WTC11 (cell line): ENCODE measurements at regions not wholly inside any gene's neighbourhood (a gene's known extent, or its start where the extent isn't known, plus 50 kb on each side); places are given as distances from the start of the nearest gene placed in this dataset.
A peak's percentile ranks its signal among the peaks of the same experiment; 100 is the strongest.

ENCODE experiments used
- ATAC-seq: fragments of 200-7000 bp; cut with Tn5 transposase; 2 replicates; pipeline ENCODE4 v1.10.0; 2021; ENCODE audit warnings: mild to moderate bottlenecking, moderate library complexity
- CTCF ChIA-PET: fragments of 300-600 bp; sonication (Branson Sonifier 250); formaldehyde crosslinking; loops from one replicate; lab custom pipeline; 2021; ENCODE audit warnings: antibody characterized with exemption; lab: Charles Lee
- POLR2A ChIA-PET: fragments of 350-600 bp; sonication (Branson Sonifier 250); formaldehyde crosslinking; loops from one replicate; lab custom pipeline; 2021; ENCODE audit warnings: antibody characterized with exemption; lab: Charles Lee
- DNase-seq: peaks from one replicate; pipeline ENCODE4 v3.0.0; 2021; ENCODE audit warnings: low spot score
- H3K27ac Mint-ChIP-seq: 2 replicates; pipeline ENCODE4 v1.8.0; 2021; ENCODE audit warnings: mixed read lengths
- H3K27me3 Mint-ChIP-seq: 2 replicates; pipeline ENCODE4 v1.8.0; 2021; ENCODE audit warnings: low read depth, mild to moderate bottlenecking, moderate library complexity, mixed read lengths
- H3K36me3 Mint-ChIP-seq: 2 replicates; pipeline ENCODE4 v1.8.0; 2021; ENCODE audit warnings: mixed read lengths
- H3K4me1 Mint-ChIP-seq: 2 replicates; pipeline ENCODE4 v1.8.0; 2022; ENCODE audit warnings: mixed read lengths
- H3K4me3 Mint-ChIP-seq: 2 replicates; pipeline ENCODE4 v1.8.0; 2021; ENCODE audit warnings: mild to moderate bottlenecking, moderate library complexity, mixed read lengths
- H3K9me3 Mint-ChIP-seq: 2 replicates; pipeline ENCODE4 v1.8.0; 2021; ENCODE audit warnings: mixed read lengths
- ARID4B ChIP-seq: sonication (generic); formaldehyde crosslinking; IDR thresholded peaks from 2 replicates; pipeline ENCODE4 v1.8.0; 2023; ENCODE audit warnings: missing genetic modification reagents, mild to moderate bottlenecking, borderline replicate concordance
- ATF6 ChIP-seq: sonication (generic); formaldehyde crosslinking; IDR thresholded peaks from 2 replicates; pipeline ENCODE4 v1.8.1; 2023; ENCODE audit warnings: mild to moderate bottlenecking, missing genetic modification reagents
- EMX1 ChIP-seq: fragments of 250-450 bp; sonication (Bioruptor Pico); IDR thresholded peaks from 2 replicates; pipeline ENCODE4 v1.8.0; 2021; ENCODE audit warnings: mild to moderate bottlenecking
- FOXP1 ChIP-seq: sonication (generic); formaldehyde crosslinking; IDR thresholded peaks from 2 replicates; pipeline ENCODE4 v1.8.0; 2022; ENCODE audit warnings: missing genetic modification reagents, mild to moderate bottlenecking, moderate library complexity, borderline replicate concordance
- NFYB ChIP-seq: sonication (generic); formaldehyde crosslinking; conservative IDR thresholded peaks from 2 replicates; pipeline ENCODE4 v1.8.0; 2022; ENCODE audit warnings: low read depth, missing genetic modification reagents
- OVOL2 ChIP-seq: fragments of 250-450 bp; sonication (Bioruptor Pico); IDR thresholded peaks from 2 replicates; pipeline ENCODE4 v1.9.0; 2021; ENCODE audit warnings: mild to moderate bottlenecking, borderline replicate concordance
- RORB ChIP-seq: fragments of 250-450 bp; sonication (Bioruptor Pico); IDR thresholded peaks from 2 replicates; pipeline ENCODE4 v1.9.0; 2021; ENCODE audit warnings: mild to moderate bottlenecking
- SMAD3 ChIP-seq: sonication (generic); formaldehyde crosslinking; IDR thresholded peaks from 2 replicates; pipeline ENCODE4 v1.8.0; 2022; ENCODE audit warnings: missing genetic modification reagents, mild to moderate bottlenecking, borderline replicate concordance
- SMAD4 ChIP-seq: sonication (generic); formaldehyde crosslinking; IDR thresholded peaks from 2 replicates; pipeline ENCODE4 v1.8.0; 2022; ENCODE audit warnings: mild to moderate bottlenecking, missing genetic modification reagents
- SOX15 ChIP-seq: fragments of 250-450 bp; sonication (Bioruptor Pico); IDR thresholded peaks from 2 replicates; pipeline ENCODE4 v1.9.0; 2021; ENCODE audit warnings: mild to moderate bottlenecking
- TEAD1 ChIP-seq: sonication (generic); formaldehyde crosslinking; IDR thresholded peaks from 2 replicates; pipeline ENCODE4 v1.8.0; 2022; ENCODE audit warnings: mild to moderate bottlenecking, missing genetic modification reagents
- TP53 ChIP-seq: sonication (generic); formaldehyde crosslinking; IDR thresholded peaks from 2 replicates; pipeline ENCODE4 v1.8.1; 2023; ENCODE audit warnings: mild to moderate bottlenecking, missing genetic modification reagents
- ZNF138 ChIP-seq: sonication (generic); formaldehyde crosslinking; conservative IDR thresholded peaks from 2 replicates; pipeline ENCODE4 v1.8.1; 2022; ENCODE audit warnings: mild to moderate bottlenecking, moderate library complexity, missing genetic modification reagents
- ZNF232 ChIP-seq: sonication (generic); formaldehyde crosslinking; IDR thresholded peaks from 2 replicates; pipeline ENCODE4 v1.8.0; 2022; ENCODE audit warnings: mild to moderate bottlenecking, missing genetic modification reagents
- ZNF263 ChIP-seq: sonication (generic); formaldehyde crosslinking; IDR thresholded peaks from 2 replicates; pipeline ENCODE4 v1.8.1; 2022; ENCODE audit warnings: low read depth, mild to moderate bottlenecking, moderate library complexity, missing genetic modification reagents
- ZNF423 ChIP-seq: fragments of 250-450 bp; sonication (Bioruptor Pico); IDR thresholded peaks from 2 replicates; pipeline ENCODE4 v2.1.2; 2022; ENCODE audit warnings: mild to moderate bottlenecking, moderate library complexity
- TF ChIP-seq, protein P1 (sequence below): sonication (generic); formaldehyde crosslinking; IDR thresholded peaks from 2 replicates; pipeline ENCODE4 v1.8.1; 2023; ENCODE audit warnings: mild to moderate bottlenecking, missing genetic modification reagents, moderate library complexity
- TF ChIP-seq, protein P2 (sequence below): sonication (generic); formaldehyde crosslinking; IDR thresholded peaks from 2 replicates; pipeline ENCODE4 v1.8.0; 2022; ENCODE audit warnings: mild to moderate bottlenecking, missing genetic modification reagents
- TF ChIP-seq, protein P3 (sequence below): sonication (generic); formaldehyde crosslinking; IDR thresholded peaks from 2 replicates; pipeline ENCODE4 v1.8.0; 2022; ENCODE audit warnings: mild to moderate bottlenecking, missing genetic modification reagents

GRCh38 chr18:34544930-34545329, 165.2 kb upstream of the DTNA start:
- no peaks in the 10 kb centered on the region for H3K36me3 Mint-ChIP-seq
- peak overlapping the region; percentile 57; the same call in 1 of the 2 replicates for H3K27ac Mint-ChIP-seq
- H3K27me3 Mint-ChIP-seq = no peaks in the 10 kb centered on the region
- H3K9me3 Mint-ChIP-seq = no peaks in the 10 kb centered on the region
- DNase-seq = no peak
- no peak for TF ChIP-seq ZNF423
- TF ChIP-seq FOXP1 (CRISPR knock-in tag) = no peak
- no peak for TF ChIP-seq OVOL2 (CRISPR knock-in tag)
- no peak for TF ChIP-seq ARID4B
- no peak for TF ChIP-seq ZNF263 (CRISPR knock-in tag)
- no peak for TF ChIP-seq ZNF232 (CRISPR knock-in tag)
- no peak for TF ChIP-seq SMAD4 (CRISPR knock-in tag)
- no peak for TF ChIP-seq ZNF138 (CRISPR knock-in tag)
- TF ChIP-seq, protein P1, sequence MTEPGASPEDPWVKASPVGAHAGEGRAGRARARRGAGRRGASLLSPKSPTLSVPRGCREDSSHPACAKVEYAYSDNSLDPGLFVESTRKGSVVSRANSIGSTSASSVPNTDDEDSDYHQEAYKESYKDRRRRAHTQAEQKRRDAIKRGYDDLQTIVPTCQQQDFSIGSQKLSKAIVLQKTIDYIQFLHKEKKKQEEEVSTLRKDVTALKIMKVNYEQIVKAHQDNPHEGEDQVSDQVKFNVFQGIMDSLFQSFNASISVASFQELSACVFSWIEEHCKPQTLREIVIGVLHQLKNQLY (CRISPR knock-in tag) = no peak
- TF ChIP-seq RORB (CRISPR knock-in tag) = no peak
- TF ChIP-seq EMX1 (CRISPR knock-in tag) = no peak
- no peak for TF ChIP-seq TP53 (CRISPR knock-in tag)
- TF ChIP-seq, protein P2, sequence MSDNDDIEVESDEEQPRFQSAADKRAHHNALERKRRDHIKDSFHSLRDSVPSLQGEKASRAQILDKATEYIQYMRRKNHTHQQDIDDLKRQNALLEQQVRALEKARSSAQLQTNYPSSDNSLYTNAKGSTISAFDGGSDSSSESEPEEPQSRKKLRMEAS (CRISPR knock-in tag) = no peak
- no peak for TF ChIP-seq SMAD3
- TF ChIP-seq TEAD1 (CRISPR knock-in tag) = no peak
- no peak for TF ChIP-seq SOX15
- TF ChIP-seq, protein P3, sequence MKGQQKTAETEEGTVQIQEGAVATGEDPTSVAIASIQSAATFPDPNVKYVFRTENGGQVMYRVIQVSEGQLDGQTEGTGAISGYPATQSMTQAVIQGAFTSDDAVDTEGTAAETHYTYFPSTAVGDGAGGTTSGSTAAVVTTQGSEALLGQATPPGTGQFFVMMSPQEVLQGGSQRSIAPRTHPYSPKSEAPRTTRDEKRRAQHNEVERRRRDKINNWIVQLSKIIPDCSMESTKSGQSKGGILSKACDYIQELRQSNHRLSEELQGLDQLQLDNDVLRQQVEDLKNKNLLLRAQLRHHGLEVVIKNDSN (CRISPR knock-in tag) = no peak
- no peak for TF ChIP-seq NFYB (CRISPR knock-in tag)
- TF ChIP-seq ATF6 (CRISPR knock-in tag) = no peak
- POLR2A ChIA-PET = no interaction called here
- CTCF ChIA-PET = no interaction called here
- ATAC-seq = no peak
- no peak overlapping the region for H3K4me3 Mint-ChIP-seq
- H3K4me1 Mint-ChIP-seq = peaks cover 61% of the 10 kb centered on the region
